Parathyroid adenoma (tissue), 2 donors: ENCODE measurements at regions not wholly inside any gene's neighbourhood (a gene's known extent, or its start where the extent isn't known, plus 50 kb on each side); places are given as distances from the start of the nearest gene placed in this dataset.

Experiments used
- H2AFZ ChIP-seq: fragments of 300-600 bp; sonication (generic); one replicate; pipeline ENCODE4 v1.7.0; 2017; ENCODE audit warnings: antibody characterized with exemption, mild to moderate bottlenecking
- H3K27ac ChIP-seq: fragments of 300-600 bp; sonication (generic); one replicate; pipeline ENCODE4 v1.7.0; 2017
- H3K27me3 ChIP-seq: fragments of 300-600 bp; sonication (generic); one replicate; pipeline ENCODE4 v1.7.0; 2017; ENCODE audit warnings: low read length; ENCODE audit not compliant: control insufficient read depth, insufficient read depth
- H3K36me3 ChIP-seq: fragments of 300-600 bp; sonication (generic); one replicate; pipeline ENCODE4 v1.7.0; 2017; ENCODE audit warnings: low read length; ENCODE audit not compliant: control insufficient read depth, insufficient read depth
- H3K4me1 ChIP-seq: fragments of 300-600 bp; sonication (generic); one replicate; pipeline ENCODE4 v1.7.0; 2017; ENCODE audit warnings: control low read depth
- H3K4me2 ChIP-seq: fragments of 300-600 bp; sonication (generic); one replicate; pipeline ENCODE4 v1.7.0; 2017; ENCODE audit warnings: low read length
- H3K4me3 ChIP-seq: fragments of 300-600 bp; sonication (generic); one replicate; pipeline ENCODE4 v1.7.0; 2017; ENCODE audit warnings: low read depth, low read length
- H3K79me2 ChIP-seq: fragments of 300-600 bp; sonication (generic); one replicate; pipeline ENCODE4 v1.7.0; 2017; ENCODE audit warnings: control low read depth
- H3K9ac ChIP-seq: fragments of 300-600 bp; sonication (generic); one replicate; pipeline ENCODE4 v1.7.0; 2017; ENCODE audit warnings: mild to moderate bottlenecking
- H3K9me3 ChIP-seq: fragments of 300-600 bp; sonication (generic); one replicate; pipeline ENCODE4 v1.7.0; 2017; ENCODE audit warnings: low read length; ENCODE audit not compliant: control insufficient read depth
- TF ChIP-seq, protein P1 (sequence below): fragments of 300-600 bp; sonication (generic); IDR thresholded peaks from one replicate; pipeline ENCODE4 v1.7.0; 2017; ENCODE audit warnings: antibody characterized with exemption, mild to moderate bottlenecking
- donor health status: primary hyperparathyroidism.

DNA sequence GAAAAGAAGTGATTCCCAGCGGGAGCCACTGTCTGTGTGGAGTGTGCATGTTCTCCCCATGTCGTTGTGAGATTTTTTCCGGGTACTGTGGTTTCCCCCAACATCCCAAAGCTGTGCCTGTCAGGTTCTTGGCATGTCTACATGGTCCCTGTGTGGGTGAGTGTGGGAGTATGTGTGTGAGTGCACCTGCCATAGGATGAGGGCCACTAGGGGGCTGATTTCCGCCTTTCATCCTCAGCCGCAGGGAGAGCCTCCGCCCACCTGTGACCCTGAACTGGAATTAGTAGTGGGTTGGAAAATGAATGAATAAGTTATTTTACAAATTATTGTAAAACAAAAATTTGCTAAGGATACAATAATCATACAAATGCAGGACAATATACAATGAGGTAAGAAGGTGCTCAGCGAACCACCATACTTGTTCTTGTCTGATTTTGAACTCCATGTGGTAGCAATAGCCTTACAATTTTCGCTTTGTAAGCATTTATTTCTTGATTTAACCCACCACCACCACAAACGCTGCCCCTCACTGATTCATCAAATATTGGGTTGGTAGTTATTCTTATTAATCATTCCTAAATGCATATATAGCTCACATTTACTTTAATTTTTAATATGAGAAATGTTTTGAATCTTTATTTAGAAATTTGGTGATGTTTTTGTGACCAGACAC is 641.2 kb upstream of the VSTM2A start:
- Histone ChIP-seq H2AFZ (no peak overlapping the region), H3K9ac (no peak overlapping the region), H3K4me2 (no peak overlapping the region), H3K27me3 (no peaks in the 10 kb centered on the region), H3K36me3 (no peaks in the 10 kb centered on the region), H3K4me3 (no peak overlapping the region), H3K4me1 (no peaks in the 10 kb centered on the region), H3K27ac (no peak overlapping the region), H3K79me2 (no peaks in the 10 kb centered on the region), H3K9me3 (no peaks in the 10 kb centered on the region)
- TF ChIP-seq, protein P1, sequence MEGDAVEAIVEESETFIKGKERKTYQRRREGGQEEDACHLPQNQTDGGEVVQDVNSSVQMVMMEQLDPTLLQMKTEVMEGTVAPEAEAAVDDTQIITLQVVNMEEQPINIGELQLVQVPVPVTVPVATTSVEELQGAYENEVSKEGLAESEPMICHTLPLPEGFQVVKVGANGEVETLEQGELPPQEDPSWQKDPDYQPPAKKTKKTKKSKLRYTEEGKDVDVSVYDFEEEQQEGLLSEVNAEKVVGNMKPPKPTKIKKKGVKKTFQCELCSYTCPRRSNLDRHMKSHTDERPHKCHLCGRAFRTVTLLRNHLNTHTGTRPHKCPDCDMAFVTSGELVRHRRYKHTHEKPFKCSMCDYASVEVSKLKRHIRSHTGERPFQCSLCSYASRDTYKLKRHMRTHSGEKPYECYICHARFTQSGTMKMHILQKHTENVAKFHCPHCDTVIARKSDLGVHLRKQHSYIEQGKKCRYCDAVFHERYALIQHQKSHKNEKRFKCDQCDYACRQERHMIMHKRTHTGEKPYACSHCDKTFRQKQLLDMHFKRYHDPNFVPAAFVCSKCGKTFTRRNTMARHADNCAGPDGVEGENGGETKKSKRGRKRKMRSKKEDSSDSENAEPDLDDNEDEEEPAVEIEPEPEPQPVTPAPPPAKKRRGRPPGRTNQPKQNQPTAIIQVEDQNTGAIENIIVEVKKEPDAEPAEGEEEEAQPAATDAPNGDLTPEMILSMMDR, result no peak

DNA sequence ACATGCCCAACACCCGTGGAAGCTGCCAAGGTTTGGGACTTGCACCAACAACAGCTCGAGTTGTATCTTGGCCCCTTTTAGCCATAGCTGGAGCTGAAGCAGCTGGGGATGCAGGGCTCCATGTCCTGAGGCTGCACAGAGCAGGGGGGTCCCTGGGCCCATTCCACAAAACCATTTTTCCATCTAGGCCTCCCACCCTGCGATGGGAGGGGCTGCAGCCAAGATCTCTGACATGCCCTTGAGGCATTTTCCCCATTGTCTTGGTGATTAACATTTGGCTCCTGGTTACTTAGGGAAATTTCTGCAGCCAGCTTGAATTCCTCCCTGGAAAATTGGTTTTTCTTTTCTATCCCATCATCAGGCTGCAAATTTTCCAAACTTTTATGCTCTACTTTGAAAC is 637.8 kb upstream of the VSTM2A start:
- Histone ChIP-seq H3K4me2 (no peak overlapping the region), H3K79me2 (no peaks in the 10 kb centered on the region), H3K9me3 (no peaks in the 10 kb centered on the region), H3K36me3 (no peaks in the 10 kb centered on the region), H3K9ac (no peak overlapping the region), H3K27me3 (no peaks in the 10 kb centered on the region), H2AFZ (no peak overlapping the region), H3K4me1 (no peaks in the 10 kb centered on the region), H3K4me3 (no peak overlapping the region), H3K27ac (no peak overlapping the region)
- TF ChIP-seq, protein P1, result no peak

DNA sequence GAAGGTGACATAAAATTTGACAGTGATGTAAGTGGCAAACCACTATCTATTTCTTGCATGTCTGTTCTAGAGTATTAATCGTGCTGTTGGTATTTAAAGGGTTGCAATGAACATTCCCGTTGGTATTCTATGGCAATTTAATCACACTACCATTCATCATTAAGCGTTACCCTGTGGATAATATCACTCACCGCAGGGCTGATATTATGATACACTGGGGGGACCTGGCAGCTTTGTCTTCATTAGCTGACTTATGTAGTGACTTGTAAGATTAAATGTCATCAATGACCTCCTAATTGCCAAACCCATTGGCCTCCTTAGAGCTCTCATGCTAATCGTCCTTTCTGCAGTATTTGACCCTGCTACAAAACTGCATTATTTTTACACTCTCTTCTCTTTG is 624.5 kb upstream of the VSTM2A start:
- no peak overlapping the region for H3K4me2 ChIP-seq
- no peaks in the 10 kb centered on the region for H3K9me3 ChIP-seq
- no peak overlapping the region for H3K27ac ChIP-seq
- H3K27me3 ChIP-seq, result no peaks in the 10 kb centered on the region
- H2AFZ ChIP-seq, result no peak overlapping the region
- no peak overlapping the region for H3K9ac ChIP-seq
- TF ChIP-seq, protein P1, result no peak
- no peaks in the 10 kb centered on the region for H3K79me2 ChIP-seq
- H3K4me3 ChIP-seq, result no peak overlapping the region
- no peaks in the 10 kb centered on the region for H3K36me3 ChIP-seq
- H3K4me1 ChIP-seq, result no peaks in the 10 kb centered on the region

DNA sequence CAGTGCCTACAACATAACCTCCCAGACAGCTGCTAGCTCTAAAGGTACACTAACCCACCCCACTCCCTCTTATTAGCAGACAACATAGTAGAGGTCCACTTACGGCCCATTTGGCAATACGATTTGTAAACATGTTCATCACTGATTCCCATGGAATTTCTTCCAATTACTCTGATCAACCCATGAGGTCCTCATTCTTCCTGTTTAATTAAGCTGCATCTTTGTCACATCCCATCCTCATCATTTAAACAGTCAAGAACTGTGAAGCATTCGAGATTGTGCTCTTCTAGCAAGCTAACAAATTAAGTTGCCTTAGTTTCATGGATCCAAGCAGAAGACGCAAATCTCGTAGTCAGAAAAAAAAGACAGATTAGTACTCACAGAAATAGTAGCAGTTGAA is 622.2 kb upstream of the VSTM2A start:
- no peaks in the 10 kb centered on the region for H3K4me1 ChIP-seq
- H3K36me3 ChIP-seq, result no peaks in the 10 kb centered on the region
- H2AFZ ChIP-seq, result no peak overlapping the region
- no peaks in the 10 kb centered on the region for H3K27me3 ChIP-seq
- TF ChIP-seq, protein P1, result no peak
- no peak overlapping the region for H3K27ac ChIP-seq
- no peak overlapping the region for H3K9ac ChIP-seq
- no peaks in the 10 kb centered on the region for H3K79me2 ChIP-seq
- H3K9me3 ChIP-seq, result no peaks in the 10 kb centered on the region
- no peak overlapping the region for H3K4me2 ChIP-seq
- no peak overlapping the region for H3K4me3 ChIP-seq

DNA sequence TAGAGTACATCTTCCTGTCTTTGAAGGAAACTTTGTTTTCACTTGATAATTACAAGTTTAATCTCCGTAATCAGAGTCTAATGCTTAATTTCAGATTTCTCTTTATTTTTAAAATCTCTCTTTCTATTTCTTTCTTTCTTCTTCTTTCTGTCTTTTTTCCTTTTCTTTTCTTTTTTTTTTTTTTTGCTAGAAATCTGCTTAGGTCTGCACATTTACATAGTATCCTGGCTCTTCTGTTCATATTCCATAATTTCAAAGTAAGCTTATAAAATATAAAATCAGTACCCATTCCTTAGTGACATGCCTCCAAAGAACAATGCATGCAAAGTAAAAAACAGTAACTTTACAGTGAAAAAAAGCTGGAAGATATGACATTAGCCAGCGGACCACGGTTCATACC is 601.7 kb upstream of the VSTM2A start:
- Histone ChIP-seq H3K4me3 (no peak overlapping the region), H3K4me1 (no peaks in the 10 kb centered on the region), H3K27me3 (no peaks in the 10 kb centered on the region), H3K4me2 (no peak overlapping the region), H3K9ac (no peak overlapping the region), H3K36me3 (no peaks in the 10 kb centered on the region), H3K27ac (no peak overlapping the region), H3K9me3 (no peaks in the 10 kb centered on the region), H3K79me2 (no peaks in the 10 kb centered on the region), H2AFZ (no peak overlapping the region)
- TF ChIP-seq, protein P1, result no peak
